ENCODE measurements at regions not wholly inside any gene's neighbourhood (a gene's known extent, or its start where the extent isn't known, plus 50 kb on each side); places are given as distances from the start of the nearest gene placed in this dataset.

- Histone ChIP-seq H3K27me3 (ENCODE audit: control insufficient read depth, insufficient read depth, low read length) (no peaks in the 10 kb centered on the region), H3K4me3 (ENCODE audit: low read depth, low read length) (no peak overlapping the region), H3K9me3 (ENCODE audit: control insufficient read depth, insufficient read depth, low read length) (peaks cover 4% of the 10 kb centered on the region; the same call in 1 of the 2 replicates), H3K27ac (ENCODE audit: low read depth, low read length) (peak overlapping the region; percentile 21)
- no peak for DNase-seq (ENCODE audit: low read depth, low spot score)
- ChIA-PET POLR2A (interaction anchor here (0.8 kb wide), 1 partner anchor 8 kb away, joined by 3 read pairs; no protein-coding TSS in a partner anchor), CTCF (interaction anchor here (0.9 to 1.4 kb wide), 2 partner anchors 38 to 59 kb away, joined by 3 to 6 read pairs; no protein-coding TSS in a partner anchor)
- TF ChIP-seq CTCF (IDR thresholded peaks at IDR 0.05; ENCODE audit: low read depth, low read length): no peak
Observed at GRCh38 chr17:77399319-77399957, 258.7 kb downstream of the SEC14L1 start.

GRCh38 chr17:77400445-77400870, 259.7 kb downstream of the SEC14L1 start:
- Histone ChIP-seq H3K27ac (ENCODE audit: low read depth, low read length) (peak overlapping the region; percentile 31), H3K9me3 (ENCODE audit: control insufficient read depth, insufficient read depth, low read length) (peaks cover 4% of the 10 kb centered on the region; the same call in 1 of the 2 replicates), H3K4me3 (ENCODE audit: low read depth, low read length) (no peak overlapping the region), H3K27me3 (ENCODE audit: control insufficient read depth, insufficient read depth, low read length) (no peaks in the 10 kb centered on the region)
- peak; percentile 33 for TF ChIP-seq CTCF (IDR thresholded peaks at IDR 0.05; ENCODE audit: low read depth, low read length)
- no peak for DNase-seq (ENCODE audit: low read depth, low spot score)
- CTCF ChIA-PET: interaction anchor here (0.9 to 1.7 kb wide), 3 partner anchors 37 to 69 kb away, joined by 3 to 8 read pairs (median 6); no protein-coding TSS in a partner anchor
- POLR2A ChIA-PET: interaction anchor here (0.5 to 0.8 kb wide), 3 partner anchors 9 to 884 kb away, joined by 3 to 9 read pairs (median 4); no protein-coding TSS in a partner anchor

- ChIA-PET CTCF (interaction anchor here (1.1 kb wide), 1 partner anchor 316 kb away, joined by 4 read pairs; no protein-coding TSS in a partner anchor), POLR2A (no interaction called here)
- no peak for TF ChIP-seq CTCF (IDR thresholded peaks at IDR 0.05; ENCODE audit: low read depth, low read length)
- DNase-seq (ENCODE audit: low read depth, low spot score): no peak
- Histone ChIP-seq H3K27me3 (ENCODE audit: control insufficient read depth, insufficient read depth, low read length) (no peaks in the 10 kb centered on the region), H3K4me3 (ENCODE audit: low read depth, low read length) (no peak overlapping the region), H3K9me3 (ENCODE audit: control insufficient read depth, insufficient read depth, low read length) (peaks cover 4% of the 10 kb centered on the region; the same call in 1 of the 2 replicates), H3K27ac (ENCODE audit: low read depth, low read length) (peak overlapping the region; percentile 21)
Observed at GRCh38 chr17:77402159-77402731, 261.5 kb downstream of the SEC14L1 start.

- ChIA-PET CTCF (no interaction called here), POLR2A (interaction anchor here (0.6 kb wide), 1 partner anchor 12 kb away, joined by 6 read pairs; no protein-coding TSS in a partner anchor)
- H3K27me3 ChIP-seq (ENCODE audit: control insufficient read depth, insufficient read depth, low read length): no peaks in the 10 kb centered on the region
- TF ChIP-seq CTCF (IDR thresholded peaks at IDR 0.05; ENCODE audit: low read depth, low read length): no peak
- H3K27ac ChIP-seq (ENCODE audit: low read depth, low read length): peak overlapping the region; percentile 31
- H3K4me3 ChIP-seq (ENCODE audit: low read depth, low read length): no peak overlapping the region
- no peak for DNase-seq (ENCODE audit: low read depth, low spot score)
- peaks cover 4% of the 10 kb centered on the region; the same call in 1 of the 2 replicates for H3K9me3 ChIP-seq (ENCODE audit: control insufficient read depth, insufficient read depth, low read length)
Observed at GRCh38 chr17:77403854-77404253, 263.1 kb downstream of the SEC14L1 start.
